ENCODE measurements at regions not wholly inside any gene's neighbourhood (a gene's known extent, or its start where the extent isn't known, plus 50 kb on each side); places are given as distances from the start of the nearest gene placed in this dataset.
"Not testable (repeated sequence)": the region's sequence is repeated elsewhere in the genome, so short reads cannot be mapped to it uniquely, and the experiment has no call there.

GRCh38 chr21:14008006-14008405 lies 202.7 kb downstream of the LIPI start:
- DNase-seq: not testable (repeated sequence)

- DNase-seq: not testable (repeated sequence)
Observed at GRCh38 chr21:14006144-14006543, 204.6 kb downstream of the LIPI start.

- DNase-seq: not testable (repeated sequence)
Observed at GRCh38 chr21:13986996-13987958, 223.5 kb downstream of the LIPI start.

GRCh38 chr21:13985865-13986863 lies 224.6 kb downstream of the LIPI start:
- DNase-seq: not testable (repeated sequence)

GRCh38 chr21:13985137-13985864 lies 225.5 kb downstream of the LIPI start:
- not testable (repeated sequence) for DNase-seq

DNA sequence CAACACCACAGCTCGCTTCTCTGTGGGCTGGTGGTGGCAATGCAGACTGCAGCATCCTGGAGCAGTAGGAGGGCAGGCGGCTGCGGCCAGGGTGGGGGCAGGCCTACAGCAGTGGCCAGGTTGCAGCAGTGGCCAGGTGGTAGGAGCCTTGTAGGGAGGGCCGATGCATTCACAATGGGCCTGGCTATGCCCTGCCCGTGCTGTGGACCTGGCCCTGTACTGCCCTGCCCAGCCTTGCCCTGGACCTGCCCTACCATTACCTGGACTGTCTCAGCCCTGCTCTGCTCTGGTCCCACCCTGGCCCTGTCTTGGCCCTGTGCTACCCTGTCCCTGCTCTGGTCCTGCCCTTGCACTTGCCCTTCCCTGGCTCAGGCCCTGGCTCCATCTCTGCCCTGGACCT lies 226.0 kb downstream of the LIPI start:
- DNase-seq: not testable (repeated sequence)

DNA sequence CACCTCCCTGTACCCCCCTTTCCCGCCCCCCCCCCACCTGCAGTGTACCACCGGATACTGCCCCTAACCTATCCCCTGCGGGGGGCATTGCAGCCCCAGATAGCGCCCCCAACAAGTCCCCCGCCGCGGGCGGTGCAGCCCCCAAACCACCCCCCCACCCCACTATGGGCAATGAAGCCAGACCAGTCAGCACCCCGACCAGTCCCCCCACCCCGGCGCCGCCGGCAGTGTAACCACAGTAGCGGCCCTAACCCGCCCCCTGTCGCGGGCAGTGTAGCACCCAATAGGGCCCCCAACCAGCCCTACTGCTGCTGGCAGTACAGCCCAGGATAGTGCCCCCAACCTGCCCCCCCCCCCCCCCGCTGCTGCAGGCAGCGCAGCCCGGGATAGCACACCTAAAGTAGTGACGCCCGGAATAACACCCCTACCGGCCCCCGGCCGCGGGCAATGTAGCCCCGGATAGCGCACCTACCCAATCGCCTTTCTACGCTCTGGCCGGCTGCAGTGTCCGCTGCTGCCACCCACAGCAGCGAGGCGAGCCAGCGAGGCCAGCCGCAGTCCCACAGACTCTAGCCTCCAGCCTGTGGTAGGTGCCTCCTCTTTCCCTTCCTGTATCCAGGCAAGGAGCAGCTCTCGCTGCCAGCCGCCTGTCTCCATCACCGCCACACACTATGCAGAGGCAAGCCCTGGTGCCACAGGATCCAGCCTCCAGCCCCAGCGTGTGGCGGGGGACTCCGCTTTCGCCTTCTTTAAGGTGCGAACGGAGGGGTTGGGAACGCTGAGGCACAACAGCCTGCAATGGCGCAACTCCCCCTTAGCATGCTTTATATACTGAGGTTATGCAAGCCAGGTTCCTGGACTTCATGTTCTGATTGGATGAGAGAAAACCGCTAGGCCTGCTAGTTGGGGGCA lies 229.3 kb downstream of the LIPI start:
- DNase-seq: not testable (repeated sequence)

- peak; percentile 16 for DNase-seq
Observed at GRCh38 chr21:13980115-13980662, 230.6 kb downstream of the LIPI start.

- not testable (repeated sequence) for DNase-seq
Observed at GRCh38 chr21:13979608-13980007, 231.1 kb downstream of the LIPI start.

- DNase-seq: not testable (repeated sequence)
Observed at GRCh38 chr21:13974582-13974981, 236.2 kb downstream of the LIPI start.

GRCh38 chr21:13969853-13970252 lies 240.9 kb downstream of the LIPI start:
- DNase-seq: not testable (repeated sequence)

GRCh38 chr21:13969002-13969401 lies 241.8 kb downstream of the LIPI start:
- not testable (repeated sequence) for DNase-seq

DNA sequence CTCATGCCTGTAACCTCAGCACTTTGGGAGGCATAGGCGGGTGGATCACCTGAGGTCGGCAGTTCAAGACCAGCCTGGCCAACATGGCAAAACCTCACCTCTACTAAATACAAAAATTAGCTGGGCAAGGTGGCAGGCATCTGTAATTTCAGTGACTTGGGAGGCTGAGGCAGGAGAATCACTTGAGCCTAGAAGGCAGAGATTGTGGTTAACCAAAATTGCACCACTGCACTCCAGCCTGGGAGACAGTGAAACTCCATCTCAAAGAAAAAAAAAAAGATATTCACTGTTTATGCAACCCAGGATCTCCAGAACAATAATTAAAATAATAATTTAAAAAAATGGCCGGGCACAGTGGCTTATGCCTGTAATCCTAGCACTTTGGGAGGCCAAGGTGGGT lies 247.5 kb downstream of the LIPI start:
- DNase-seq: not testable (repeated sequence)

DNA sequence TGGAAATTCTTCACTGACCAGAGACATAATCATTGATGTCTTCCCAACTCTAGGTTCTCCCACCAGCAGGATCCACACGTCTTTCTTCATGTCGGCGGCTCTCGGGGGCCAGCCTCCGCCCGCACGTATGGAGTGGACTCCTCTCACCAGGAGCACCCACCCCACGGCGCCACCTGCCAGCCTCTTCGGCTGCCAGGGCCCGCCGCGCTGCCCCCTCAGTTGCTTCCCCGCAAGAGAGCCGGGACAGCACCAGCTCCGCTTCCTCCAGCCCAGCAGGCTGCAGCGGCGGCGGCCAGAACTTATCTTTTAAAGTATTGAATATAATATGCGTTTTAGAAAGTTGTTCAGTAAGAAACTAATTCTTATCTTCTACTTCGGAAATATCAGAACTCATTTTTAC lies 273.5 kb downstream of the LIPI start:
- no peak for DNase-seq

DNA sequence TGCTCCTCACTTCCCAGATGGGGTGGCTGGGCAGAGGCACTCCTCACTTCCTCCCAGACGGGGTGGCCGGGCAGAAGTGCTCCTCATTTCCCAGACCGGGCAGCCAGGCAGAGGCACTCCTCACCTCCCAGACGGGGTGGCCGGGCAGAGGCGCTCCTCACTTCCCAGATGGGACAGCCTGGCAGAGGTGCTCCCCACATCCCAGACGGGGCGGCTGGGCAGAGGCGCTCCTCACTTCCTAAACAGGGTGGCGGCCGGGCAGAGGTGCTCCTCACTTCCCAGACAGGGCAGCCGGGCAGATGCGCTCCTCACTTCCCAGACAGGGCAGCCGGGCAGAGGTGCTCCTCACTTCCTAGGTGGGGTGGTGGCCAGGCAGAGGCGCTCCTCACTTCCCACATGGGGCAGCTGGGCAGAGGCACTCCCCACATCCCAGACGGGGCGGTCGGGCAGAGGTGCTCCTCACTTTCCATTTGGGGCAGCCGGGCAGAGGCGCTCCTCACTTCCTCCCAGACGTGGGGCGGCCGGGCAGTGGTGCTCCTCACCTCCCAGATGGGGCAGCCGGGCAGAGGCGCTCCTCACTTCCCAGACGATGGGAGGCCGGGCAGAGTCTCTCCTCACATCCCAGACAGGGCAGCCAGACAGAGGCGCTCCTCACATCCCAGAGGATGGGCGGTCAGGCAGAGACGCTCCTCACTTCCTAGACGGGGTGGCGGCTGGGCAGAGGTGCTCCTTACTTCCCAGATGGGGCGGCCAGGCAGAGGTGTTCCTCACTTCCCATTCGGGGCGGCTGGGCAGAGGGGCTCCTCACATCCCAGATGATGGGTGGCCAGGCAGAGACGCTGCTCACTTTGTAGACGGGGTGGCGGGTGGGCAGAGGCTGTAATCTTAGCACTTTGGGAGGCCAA lies 274.5 kb downstream of the LIPI start:
- DNase-seq: not testable (repeated sequence)

GRCh38 chr21:13935396-13936032 lies 275.2 kb downstream of the LIPI start:
- DNase-seq: not testable (repeated sequence)

DNA sequence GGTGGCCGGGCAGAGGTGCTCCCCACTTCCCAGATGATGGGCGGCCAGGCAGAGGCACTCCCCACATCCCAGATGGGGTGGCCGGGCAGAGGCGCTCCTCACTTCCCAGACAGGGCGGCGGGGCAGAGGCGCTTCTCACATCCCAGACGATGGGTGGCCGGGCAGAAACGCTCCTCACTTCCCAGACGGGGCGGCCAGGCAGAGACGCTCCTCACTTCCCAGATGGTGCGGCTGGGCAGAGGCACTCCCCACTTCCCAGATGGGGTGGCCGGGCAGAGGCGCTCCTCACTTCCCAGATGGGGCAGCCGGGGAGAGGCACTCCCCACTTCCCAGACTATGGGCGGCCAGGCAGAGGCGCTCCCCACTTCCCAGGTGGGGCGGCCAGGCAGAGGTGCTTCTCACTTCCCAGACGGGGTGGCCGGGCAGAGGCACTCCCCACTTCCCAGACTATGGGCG lies 275.8 kb downstream of the LIPI start:
- DNase-seq: not testable (repeated sequence)

- not testable (repeated sequence) for DNase-seq
Observed at GRCh38 chr21:13923175-13923574, 287.6 kb downstream of the LIPI start.

GRCh38 chr21:13921455-13921854 lies 289.3 kb downstream of the LIPI start:
- DNase-seq: not testable (repeated sequence)

All from CD4-positive, alpha-beta T cell treated with Interleukin-12 subunit alpha and Interleukin-12 subunit beta, for 1 hour (primary cell).